Mucosa of descending colon (tissue), 3 donors: ENCODE measurements at regions not wholly inside any gene's neighbourhood (a gene's known extent, or its start where the extent isn't known, plus 50 kb on each side); places are given as distances from the start of the nearest gene placed in this dataset.
"Not testable (repeated sequence)": the region's sequence is repeated elsewhere in the genome, so short reads cannot be mapped to it uniquely, and the experiment has no call there.

ENCODE experiments used
- ATAC-seq: fragments of 200-7000 bp; cut with Tn5 transposase; one replicate; pipeline ENCODE4 v1.9.1; 2020; ENCODE audit warnings: mild to moderate bottlenecking, moderate library complexity
- DNase-seq, 3 donors: peaks; one replicate each; pipeline ENCODE4 v3.0.0-alpha.2; 2020
- H3K36me3 ChIP-seq: fragments of 200-600 bp; one replicate; pipeline ENCODE4 v1.8.0; 2021; ENCODE audit warnings: low read depth, mild to moderate bottlenecking
- H3K4me1 ChIP-seq: fragments of 200-600 bp; one replicate; pipeline ENCODE4 v1.8.0; 2021; ENCODE audit warnings: low read depth, mild to moderate bottlenecking
- H3K4me3 ChIP-seq: fragments of 200-600 bp; one replicate; pipeline ENCODE4 v1.8.0; 2021; ENCODE audit warnings: mild to moderate bottlenecking
- H3K9me3 ChIP-seq: fragments of 200-600 bp; one replicate; pipeline ENCODE4 v1.8.0; 2021; ENCODE audit warnings: mild to moderate bottlenecking
- CTCF ChIP-seq: fragments of 200-600 bp; IDR thresholded peaks from one replicate; pipeline ENCODE4 v1.8.0; 2022; ENCODE audit warnings: antibody characterized with exemption, mild to moderate bottlenecking
- intact Hi-C, 2 donors: fragments of 100-400 bp; cut with DNase I in 1 of 2; cut with micrococcal nuclease in 1 of 2; formaldehyde crosslinking; loops; one replicate each; pipeline versions ENCODE4 v1.11.0 to v1.11.1; 2022; cut with DNase I, micrococcal nuclease
- donor health status: DM: no; HTN: no; CAD: no; lungs with moderate emphysema.
- donor health status: DM: no; HTN: no; CAD: no.
- donor health status: DM: no; HTN: yes; CAD: no.

GRCh38 chr5:163748934-163749333, 243.5 kb downstream of the MAT2B start:
- Histone ChIP-seq H3K4me3 (no peak overlapping the region), H3K9me3 (no peaks in the 10 kb centered on the region), H3K36me3 (no peaks in the 10 kb centered on the region), H3K4me1 (no peaks in the 10 kb centered on the region)
- DNase-seq (no peak), ATAC-seq (no peak)
- TF ChIP-seq CTCF = no peak
- intact Hi-C loops = no loop called here

DNA sequence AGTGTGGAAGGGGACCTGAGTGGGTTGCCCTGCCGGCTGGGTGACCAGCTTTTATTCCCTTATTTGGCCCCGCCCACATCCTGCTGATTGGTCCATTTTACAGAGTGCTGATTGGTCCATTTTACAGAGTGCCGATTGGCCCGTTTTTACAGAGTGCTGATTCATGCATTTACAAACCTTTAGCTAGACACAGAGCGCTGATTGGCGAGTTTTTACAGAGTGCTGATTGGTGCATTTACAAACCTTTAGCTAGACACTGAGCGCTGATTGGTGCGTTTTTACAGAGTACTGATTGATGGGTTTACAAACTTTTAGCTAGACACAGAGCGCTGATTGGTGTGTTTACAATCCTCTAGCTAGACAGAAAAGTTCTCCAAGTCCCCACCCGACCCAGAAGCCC, 245.0 kb downstream of the MAT2B start:
- H3K4me3 ChIP-seq, ATAC-seq, intact Hi-C loops, DNase-seq, H3K9me3 ChIP-seq, H3K4me1 ChIP-seq, H3K36me3 ChIP-seq: not testable (repeated sequence)

DNA sequence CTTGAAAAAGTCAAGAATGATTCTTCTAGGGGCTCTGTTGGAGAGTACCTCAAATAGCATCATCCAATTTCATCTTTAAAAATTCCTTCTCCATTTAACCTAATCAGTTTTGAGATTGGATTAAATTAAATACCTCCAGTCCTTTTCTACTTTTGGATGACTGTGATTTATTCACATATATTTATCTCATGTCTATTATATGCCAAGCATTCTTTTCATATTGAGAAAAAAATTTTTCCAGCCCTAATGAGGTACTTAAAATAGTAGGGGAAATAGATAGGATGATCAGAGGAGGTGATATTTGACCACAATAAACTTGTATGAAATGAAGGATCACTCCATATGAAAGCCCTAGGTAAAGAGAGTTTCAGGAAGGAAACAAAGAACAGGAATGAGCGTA, 250.1 kb downstream of the MAT2B start:
- intact Hi-C loops = no loop called here
- H3K36me3 ChIP-seq = no peaks in the 10 kb centered on the region
- ATAC-seq (no peak), DNase-seq (no peak)
- no peak for TF ChIP-seq CTCF
- H3K4me3 ChIP-seq = no peak overlapping the region
- no peaks in the 10 kb centered on the region for H3K4me1 ChIP-seq
- no peaks in the 10 kb centered on the region for H3K9me3 ChIP-seq

DNA sequence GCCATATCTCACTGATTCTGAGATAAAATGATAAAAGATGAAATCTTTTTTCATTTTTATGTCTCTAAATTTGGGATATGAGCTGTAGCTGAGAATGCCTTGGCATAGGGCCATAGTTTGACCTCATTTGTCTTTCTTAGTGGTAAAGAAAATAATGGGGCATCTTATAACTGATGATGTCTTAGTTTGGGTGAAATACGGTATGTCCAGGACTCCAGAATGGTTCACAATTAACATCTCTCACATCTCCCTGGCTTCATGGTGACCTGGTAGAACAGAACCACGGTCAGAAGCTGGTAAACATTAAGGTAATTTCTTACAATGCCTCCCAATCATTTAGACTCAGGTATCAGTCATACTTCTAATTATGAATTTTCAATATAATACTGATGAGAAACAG, 250.8 kb downstream of the MAT2B start:
- no peak for TF ChIP-seq CTCF
- Histone ChIP-seq H3K4me1 (no peaks in the 10 kb centered on the region), H3K4me3 (no peak overlapping the region), H3K36me3 (no peaks in the 10 kb centered on the region), H3K9me3 (no peaks in the 10 kb centered on the region)
- intact Hi-C loops = no loop called here
- ATAC-seq = no peak
- no peak for DNase-seq

DNA sequence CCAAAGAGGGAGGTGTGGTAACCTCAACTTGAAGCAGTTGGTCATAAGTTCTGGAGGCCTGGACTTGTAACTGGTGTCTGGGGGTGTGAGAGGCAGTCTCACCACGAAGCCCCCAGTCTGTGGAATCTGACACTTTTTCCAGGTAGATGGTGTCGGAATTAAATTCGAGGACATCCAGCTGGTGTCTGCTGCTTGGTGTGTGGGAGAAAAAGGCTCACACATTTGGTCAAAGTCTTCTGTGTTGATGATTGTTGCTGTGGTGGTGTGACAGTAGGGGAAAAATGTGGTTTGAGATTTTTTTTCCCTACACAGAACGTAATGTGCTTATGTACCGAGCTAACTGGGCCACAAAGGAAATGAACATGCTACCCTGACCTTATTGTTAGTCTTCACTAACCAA, 251.9 kb downstream of the MAT2B start:
- TF ChIP-seq CTCF = no peak
- no peak overlapping the region for H3K4me3 ChIP-seq
- H3K9me3 ChIP-seq = no peaks in the 10 kb centered on the region
- no peak for DNase-seq
- no peaks in the 10 kb centered on the region for H3K36me3 ChIP-seq
- H3K4me1 ChIP-seq = no peaks in the 10 kb centered on the region
- ATAC-seq = no peak
- intact Hi-C loops = no loop called here

GRCh38 chr5:163758283-163758711, 252.9 kb downstream of the MAT2B start:
- Histone ChIP-seq H3K4me1 (no peaks in the 10 kb centered on the region), H3K4me3 (no peak overlapping the region), H3K36me3 (no peaks in the 10 kb centered on the region), H3K9me3 (no peaks in the 10 kb centered on the region)
- ATAC-seq = no peak
- no peak for TF ChIP-seq CTCF
- DNase-seq = no peak
- intact Hi-C loops = no loop called here
